H54 (cell line): ENCODE measurements at regions not wholly inside any gene's neighbourhood (a gene's known extent, or its start where the extent isn't known, plus 50 kb on each side); places are given as distances from the start of the nearest gene placed in this dataset.
A peak's percentile ranks its signal among the peaks of the same experiment; 100 is the strongest.

ENCODE experiments used
- DNase-seq: peaks from one replicate; pipeline ENCODE4 v3.0.0; 2011; ENCODE audit warnings: low spot score, mixed read lengths; ENCODE audit not compliant: insufficient read length
- FAIRE-seq: peaks from 3 replicates; lab custom pipeline; 2011; peaks lifted over from hg19 to GRCh38; lab: Jason Lieb, UNC
- POLR2A ChIP-seq: IDR thresholded peaks from 2 replicates; pipeline ENCODE4 v1.6.1; 2011; ENCODE audit warnings: low read depth, mild to moderate bottlenecking, low read length

GRCh38 chr12:130008241-130008640 is 104.4 kb upstream of the TMEM132D start:
- no peak for FAIRE-seq
- DNase-seq, result no peak
- no peak for TF ChIP-seq POLR2A

DNA sequence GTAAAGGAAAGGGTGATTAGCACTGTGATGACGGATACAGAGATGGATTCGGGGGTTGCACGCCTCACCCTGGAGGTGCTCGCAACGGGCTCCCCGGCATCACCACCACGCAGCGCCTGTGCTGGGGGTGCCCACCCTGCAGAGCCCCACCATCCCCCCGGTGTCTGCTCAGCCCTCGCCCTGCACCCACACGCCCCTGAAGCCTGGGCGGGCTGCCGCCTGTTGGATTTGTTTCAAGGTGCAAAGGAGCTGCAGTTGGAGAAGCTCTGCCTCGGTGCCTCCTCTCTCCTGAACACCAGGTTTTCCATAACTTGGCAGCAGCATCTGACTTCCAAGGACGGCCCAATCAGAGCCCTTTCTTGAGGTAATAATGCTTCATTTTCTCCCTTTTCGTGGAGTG is 106.1 kb upstream of the TMEM132D start:
- no peak for TF ChIP-seq POLR2A
- no peak for DNase-seq
- FAIRE-seq, result no peak

GRCh38 chr12:130011611-130012385 is 108.0 kb upstream of the TMEM132D start:
- FAIRE-seq (no peak), DNase-seq (no peak)
- no peak for TF ChIP-seq POLR2A

DNA sequence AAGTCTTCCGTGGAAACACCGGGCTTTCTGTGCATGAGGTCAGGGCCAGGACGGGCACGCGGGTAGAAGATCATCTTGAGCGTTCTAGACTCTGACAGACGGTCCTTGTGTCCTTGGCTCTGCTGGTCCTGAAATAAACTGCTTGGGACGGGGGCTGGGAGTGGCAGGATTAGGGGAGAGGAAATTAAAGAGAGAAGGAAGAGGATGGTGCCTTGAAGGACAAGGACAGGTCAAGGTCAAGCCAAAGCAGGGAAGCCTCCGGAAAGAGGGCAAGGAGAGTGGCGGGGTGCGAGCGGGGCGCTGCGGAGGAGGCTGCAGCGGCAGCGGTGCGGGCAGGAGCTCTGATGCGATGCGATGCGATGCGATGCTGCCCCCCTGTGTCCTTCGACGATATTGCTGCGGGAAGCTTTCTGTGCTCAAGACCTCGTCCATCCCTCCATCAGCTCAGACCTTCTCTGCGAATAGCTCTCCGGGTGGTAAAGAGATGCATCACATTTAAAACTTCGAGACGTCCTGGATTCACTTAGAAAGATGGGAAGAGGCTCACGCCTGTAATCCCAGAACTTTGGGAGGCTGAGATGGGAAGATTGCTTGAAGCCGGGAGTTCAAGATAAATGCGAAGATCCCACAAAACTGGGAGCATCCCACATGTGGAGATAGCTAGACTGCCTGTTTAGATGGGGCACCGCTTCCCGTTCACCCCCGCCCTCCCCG is 110.1 kb upstream of the TMEM132D start:
- TF ChIP-seq POLR2A, result no peak
- peak; percentile 31 for DNase-seq
- FAIRE-seq, result no peak

DNA sequence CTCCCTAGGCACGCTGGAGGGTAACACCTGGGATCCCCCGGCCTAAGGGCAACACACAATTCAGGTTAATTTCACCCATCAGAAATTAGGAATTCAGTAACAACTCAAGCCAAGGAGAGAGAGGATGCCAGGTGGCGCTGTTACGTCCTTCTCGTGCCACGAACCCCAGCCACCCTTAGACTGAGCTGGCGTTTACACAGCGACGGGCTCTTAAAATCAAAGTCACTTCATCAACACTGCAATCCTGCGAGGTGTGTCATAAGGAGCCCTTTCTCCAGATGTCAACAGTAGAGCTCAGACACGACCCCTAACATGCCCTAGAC is 110.6 kb upstream of the TMEM132D start:
- DNase-seq (no peak), FAIRE-seq (no peak)
- no peak for TF ChIP-seq POLR2A

GRCh38 chr12:130016194-130016593 is 112.4 kb upstream of the TMEM132D start:
- TF ChIP-seq POLR2A, result no peak
- FAIRE-seq, result no peak
- DNase-seq, result no peak

DNA sequence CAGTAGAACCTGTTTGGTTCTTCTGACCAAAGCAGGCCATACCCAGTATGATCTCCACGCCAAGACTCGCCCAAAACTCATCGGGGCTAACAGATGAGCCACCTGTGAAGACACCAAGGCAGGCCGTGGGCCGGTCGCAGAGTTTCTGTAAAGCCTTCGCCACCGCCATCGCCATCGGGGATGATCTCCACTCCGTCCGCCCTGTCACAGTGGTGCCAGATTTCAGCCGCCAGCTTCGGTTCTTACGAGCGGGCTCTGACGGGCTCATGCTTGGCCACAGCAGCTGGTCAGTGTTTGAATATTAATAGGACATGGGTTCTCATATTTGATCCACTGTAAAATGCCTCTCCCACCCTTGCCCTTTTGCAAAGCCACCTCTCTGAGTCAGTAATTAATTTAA is 113.2 kb upstream of the TMEM132D start:
- no peak for TF ChIP-seq POLR2A
- DNase-seq, result no peak
- FAIRE-seq, result no peak

DNA sequence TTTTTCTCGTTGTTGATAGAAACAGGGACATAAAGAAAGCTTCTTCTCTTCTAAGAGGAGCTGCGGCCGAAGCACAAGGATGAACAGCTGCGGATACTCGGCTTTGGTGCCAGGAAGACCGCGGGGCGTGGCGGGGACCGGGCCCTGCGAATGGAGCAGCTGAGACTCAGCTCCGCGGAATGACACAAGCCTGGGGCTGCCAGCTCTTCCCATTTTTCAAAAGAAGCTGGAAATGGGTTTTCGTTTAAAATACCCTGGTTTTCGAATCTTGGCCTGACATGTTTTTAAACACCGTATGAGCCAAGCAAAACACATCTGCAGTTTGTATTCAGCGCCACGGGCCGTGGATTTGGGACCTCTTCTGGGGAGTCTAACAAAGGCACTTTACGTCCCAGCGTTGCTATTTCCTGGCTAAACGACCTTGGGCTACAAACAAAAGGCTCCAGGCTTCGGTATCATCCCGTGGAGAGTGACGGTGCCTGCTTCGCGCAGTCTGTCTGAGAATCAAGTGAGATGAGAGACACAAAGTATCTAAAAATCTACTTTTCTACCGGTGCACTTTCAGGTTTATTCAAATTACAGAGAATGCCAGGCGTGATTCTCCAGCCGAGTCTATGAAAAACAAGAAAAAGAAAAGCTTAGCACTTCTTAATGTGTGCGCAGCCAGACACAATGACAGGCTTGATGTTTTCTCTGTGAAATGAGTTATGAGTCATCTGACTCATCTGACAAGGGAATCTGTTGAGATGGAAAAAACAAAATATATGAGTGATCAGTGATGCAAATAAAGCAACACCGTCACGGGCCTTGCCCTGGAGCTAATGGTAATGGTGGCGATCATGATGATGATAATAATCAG is 114.0 kb upstream of the TMEM132D start:
- TF ChIP-seq POLR2A, result no peak
- no peak for DNase-seq
- no peak for FAIRE-seq

DNA sequence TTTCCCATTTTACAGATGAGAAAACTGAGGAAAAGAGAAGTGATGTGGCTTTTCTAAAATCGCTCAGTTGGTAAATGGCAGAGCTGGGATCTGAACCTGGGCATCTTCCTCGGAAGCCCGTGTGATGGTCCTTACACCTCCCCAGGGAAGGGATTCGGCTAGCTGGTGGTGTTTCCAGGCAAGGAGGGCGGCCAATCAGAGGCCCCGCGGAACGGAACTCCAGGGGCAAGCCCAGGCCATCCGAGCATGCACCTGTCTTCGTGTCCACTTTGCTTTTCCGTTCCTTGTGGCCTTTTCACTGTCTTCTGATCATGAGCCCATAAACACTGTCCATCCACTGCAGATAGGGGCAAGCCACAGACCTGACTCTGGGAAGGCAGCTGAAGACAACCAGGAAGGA is 114.8 kb upstream of the TMEM132D start:
- no peak for TF ChIP-seq POLR2A
- no peak for FAIRE-seq
- DNase-seq, result no peak

GRCh38 chr12:130026608-130027176 is 122.9 kb upstream of the TMEM132D start:
- FAIRE-seq (no peak), DNase-seq (peak; percentile 35)
- TF ChIP-seq POLR2A, result no peak

- no peak for FAIRE-seq
- DNase-seq, result no peak
- TF ChIP-seq POLR2A, result no peak
Observed at GRCh38 chr12:130027798-130028197, 124.0 kb upstream of the TMEM132D start.

DNA sequence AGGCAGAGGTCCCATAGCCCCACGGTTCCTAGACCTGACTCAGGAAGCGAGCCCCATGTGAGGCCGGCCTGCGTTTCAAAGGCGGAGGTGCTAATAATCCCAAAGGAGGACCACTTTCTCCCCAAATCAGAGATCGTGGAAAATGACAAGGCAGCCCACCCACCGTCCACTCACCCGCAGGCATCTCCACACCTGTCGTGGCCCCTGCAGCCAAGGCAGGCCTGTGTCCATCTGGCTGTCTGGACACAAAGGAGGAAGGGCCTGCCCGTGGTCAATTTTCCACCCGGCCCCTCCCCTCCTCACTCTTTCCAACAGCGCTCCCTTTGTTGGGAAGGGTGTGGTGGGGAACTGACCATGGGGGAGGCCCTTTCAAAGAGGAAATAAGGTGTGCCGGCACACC is 125.3 kb upstream of the TMEM132D start:
- DNase-seq (no peak), FAIRE-seq (no peak)
- no peak for TF ChIP-seq POLR2A

GRCh38 chr12:130031041-130031440 is 127.2 kb upstream of the TMEM132D start:
- FAIRE-seq, result no peak
- DNase-seq, result no peak
- TF ChIP-seq POLR2A, result no peak

DNA sequence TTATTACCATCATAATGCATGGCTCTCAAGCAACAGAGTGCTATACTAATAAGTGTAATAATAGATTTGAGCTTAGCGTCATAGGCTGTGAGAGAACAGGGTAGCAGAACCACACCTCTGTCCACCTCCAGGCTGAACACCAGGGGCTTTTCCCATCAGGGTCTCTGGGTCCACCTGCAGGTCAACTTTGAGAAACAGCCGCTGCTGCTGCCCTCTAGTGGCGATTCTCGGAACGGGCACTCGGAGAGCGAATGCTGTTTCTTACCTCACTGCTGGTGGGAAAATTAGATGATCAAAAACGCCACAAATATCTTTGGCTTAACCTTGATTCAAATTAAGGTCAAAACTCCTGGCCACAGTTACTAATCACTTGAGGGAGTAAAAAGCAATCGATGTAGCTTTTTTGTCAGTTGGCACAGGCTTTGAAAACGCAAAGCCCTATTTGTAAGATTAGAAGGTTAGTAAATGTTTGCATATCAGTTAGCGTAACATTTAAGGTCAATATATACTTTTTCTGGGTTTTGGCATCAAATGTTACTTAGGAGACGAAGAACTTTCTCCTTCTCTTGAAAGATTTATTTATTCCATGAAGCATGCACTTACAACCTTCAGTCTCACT is 127.9 kb upstream of the TMEM132D start:
- no peak for TF ChIP-seq POLR2A
- FAIRE-seq (no peak), DNase-seq (peak; percentile 60)
